ENCODE measurements at regions not wholly inside any gene's neighbourhood (a gene's known extent, or its start where the extent isn't known, plus 50 kb on each side); places are given as distances from the start of the nearest gene placed in this dataset.

DNA sequence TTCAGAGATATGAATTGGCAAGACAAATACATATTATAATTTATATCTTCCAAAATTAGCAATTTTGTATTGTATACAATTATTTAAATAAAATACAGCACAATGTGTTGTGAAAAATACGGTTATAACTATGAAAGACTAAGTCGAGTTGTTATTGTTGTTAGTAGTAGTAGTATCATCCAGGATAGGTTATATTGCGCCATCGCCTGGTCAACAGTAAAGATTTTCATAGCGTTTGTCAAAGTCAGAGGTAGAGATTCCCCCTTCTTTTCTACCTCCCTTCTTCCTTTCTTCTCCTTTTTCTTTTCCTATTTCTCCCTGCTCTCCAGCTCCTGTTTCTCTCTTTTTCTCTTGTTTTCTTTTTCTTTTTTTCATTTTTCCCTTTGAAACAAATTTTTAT is 499.1 kb upstream of the EPHA5 start:
- no peaks in the 10 kb centered on the region for H3K27me3 ChIP-seq
- intact Hi-C loops (cut with DNase I; ENCODE audit: low total_unique reads): no loop called here
- no peak for DNase-seq
- H3K4me3 ChIP-seq: no peak overlapping the region
- no peaks in the 10 kb centered on the region for H3K9me3 ChIP-seq
- TF ChIP-seq POLR2A (IDR thresholded peaks at IDR 0.05): no peak
- TF ChIP-seq, protein P1, sequence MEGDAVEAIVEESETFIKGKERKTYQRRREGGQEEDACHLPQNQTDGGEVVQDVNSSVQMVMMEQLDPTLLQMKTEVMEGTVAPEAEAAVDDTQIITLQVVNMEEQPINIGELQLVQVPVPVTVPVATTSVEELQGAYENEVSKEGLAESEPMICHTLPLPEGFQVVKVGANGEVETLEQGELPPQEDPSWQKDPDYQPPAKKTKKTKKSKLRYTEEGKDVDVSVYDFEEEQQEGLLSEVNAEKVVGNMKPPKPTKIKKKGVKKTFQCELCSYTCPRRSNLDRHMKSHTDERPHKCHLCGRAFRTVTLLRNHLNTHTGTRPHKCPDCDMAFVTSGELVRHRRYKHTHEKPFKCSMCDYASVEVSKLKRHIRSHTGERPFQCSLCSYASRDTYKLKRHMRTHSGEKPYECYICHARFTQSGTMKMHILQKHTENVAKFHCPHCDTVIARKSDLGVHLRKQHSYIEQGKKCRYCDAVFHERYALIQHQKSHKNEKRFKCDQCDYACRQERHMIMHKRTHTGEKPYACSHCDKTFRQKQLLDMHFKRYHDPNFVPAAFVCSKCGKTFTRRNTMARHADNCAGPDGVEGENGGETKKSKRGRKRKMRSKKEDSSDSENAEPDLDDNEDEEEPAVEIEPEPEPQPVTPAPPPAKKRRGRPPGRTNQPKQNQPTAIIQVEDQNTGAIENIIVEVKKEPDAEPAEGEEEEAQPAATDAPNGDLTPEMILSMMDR (IDR thresholded peaks at IDR 0.05): no peak
- no peaks in the 10 kb centered on the region for H3K4me1 ChIP-seq
- no peak overlapping the region for H3K27ac ChIP-seq
- no peaks in the 10 kb centered on the region for H3K36me3 ChIP-seq

DNA sequence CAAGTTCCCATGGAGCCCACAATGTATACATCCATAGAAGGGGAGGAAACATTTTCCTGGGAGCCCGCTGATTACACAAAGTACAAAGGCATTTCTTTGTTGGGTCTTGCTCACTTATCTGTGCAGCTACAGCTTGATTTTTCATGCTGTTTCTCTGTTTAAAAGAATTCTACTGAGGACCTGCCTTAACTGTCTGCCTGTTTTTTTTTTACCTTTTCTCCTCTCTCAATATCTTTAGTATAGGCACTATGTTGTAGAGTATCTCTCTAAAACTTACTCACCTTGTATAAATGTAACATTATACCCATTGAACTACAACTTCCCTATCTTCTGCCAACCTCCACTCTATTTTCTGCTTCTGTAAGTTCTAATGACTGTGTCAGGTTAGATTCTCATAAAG is 494.6 kb upstream of the EPHA5 start:
- Histone ChIP-seq H3K4me1 (no peaks in the 10 kb centered on the region), H3K4me3 (no peak overlapping the region), H3K36me3 (no peaks in the 10 kb centered on the region), H3K27ac (no peak overlapping the region), H3K9me3 (no peaks in the 10 kb centered on the region), H3K27me3 (no peaks in the 10 kb centered on the region)
- TF ChIP-seq POLR2A (IDR thresholded peaks at IDR 0.05): no peak
- TF ChIP-seq, protein P1 (IDR thresholded peaks at IDR 0.05): no peak
- DNase-seq: no peak
- intact Hi-C loops (cut with DNase I; ENCODE audit: low total_unique reads): no loop called here

DNA sequence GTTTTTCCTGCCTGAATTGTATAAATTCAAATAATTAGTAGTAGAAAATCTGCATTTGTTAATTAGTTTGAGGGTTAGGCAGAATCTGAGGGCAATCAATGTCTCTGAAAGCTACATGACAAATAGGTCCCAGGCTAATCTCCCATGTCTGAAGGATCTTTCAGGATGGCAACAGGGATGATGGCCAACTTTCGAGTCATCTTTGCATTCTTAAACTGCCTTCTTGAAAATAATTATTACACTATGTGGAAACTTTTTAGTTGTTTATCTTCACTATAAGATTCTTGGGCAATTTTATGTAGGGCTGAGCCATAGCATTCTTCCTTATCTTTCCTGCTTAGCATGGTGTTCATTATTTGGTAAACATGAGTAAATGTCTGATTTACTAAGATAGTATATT is 490.3 kb upstream of the EPHA5 start:
- Histone ChIP-seq H3K4me1 (no peaks in the 10 kb centered on the region), H3K36me3 (no peaks in the 10 kb centered on the region)
- intact Hi-C loops (cut with DNase I; ENCODE audit: low total_unique reads): no loop called here

DNA sequence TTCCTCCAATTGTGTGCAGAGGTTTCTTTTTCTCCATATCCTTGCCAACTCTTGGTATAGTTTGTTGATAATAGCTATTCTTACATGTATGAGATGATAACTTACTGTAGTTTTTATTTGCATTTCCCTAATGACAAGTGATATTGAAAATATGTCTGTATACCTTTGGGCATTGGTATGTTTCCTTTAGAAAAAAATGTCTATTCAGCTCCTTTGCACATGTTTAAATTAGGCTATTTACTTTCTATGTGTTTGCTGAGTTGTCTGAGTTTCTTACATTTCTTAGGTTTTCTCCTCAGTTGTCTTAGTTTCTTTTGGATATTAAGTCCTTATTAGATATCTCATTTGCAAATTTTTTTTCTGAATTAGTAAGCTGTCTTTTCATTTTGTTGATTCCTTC is 487.3 kb upstream of the EPHA5 start:
- intact Hi-C loops (cut with DNase I; ENCODE audit: low total_unique reads): no loop called here

More for the DNA sequence above, 490.3 kb upstream of the EPHA5 start:
- TF ChIP-seq POLR2A (IDR thresholded peaks at IDR 0.05): no peak
- TF ChIP-seq, protein P1 (IDR thresholded peaks at IDR 0.05): no peak
- Histone ChIP-seq H3K27ac (no peak overlapping the region), H3K4me3 (no peak overlapping the region), H3K27me3 (no peaks in the 10 kb centered on the region), H3K9me3 (no peaks in the 10 kb centered on the region)
- DNase-seq: no peak

DNA sequence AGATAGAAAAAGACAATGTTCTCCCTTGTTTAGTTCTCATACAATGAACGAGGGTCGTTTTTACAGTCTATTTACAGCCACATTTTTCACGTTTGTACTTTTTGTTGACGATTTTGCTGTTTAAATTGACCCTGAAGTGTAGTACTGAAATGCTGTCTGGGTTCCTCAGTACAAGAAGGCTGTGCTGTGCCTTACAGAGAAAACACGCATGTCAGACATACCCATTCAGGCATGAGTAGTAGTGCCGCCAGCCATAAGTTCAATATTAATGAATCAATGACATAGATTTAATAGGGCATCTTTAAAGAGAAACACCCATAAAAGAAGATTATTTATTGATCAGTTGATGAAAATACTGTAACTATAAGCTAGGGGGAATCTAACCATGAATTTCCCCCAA is 459.8 kb upstream of the EPHA5 start:
- no peaks in the 10 kb centered on the region for H3K4me1 ChIP-seq
- no peak for TF ChIP-seq POLR2A (IDR thresholded peaks at IDR 0.05)
- TF ChIP-seq, protein P1 (IDR thresholded peaks at IDR 0.05): no peak
- H3K27me3 ChIP-seq: peaks cover 0 to 5% of the 10 kb centered on the region in 2 donors
- no peak overlapping the region for H3K27ac ChIP-seq
- H3K4me3 ChIP-seq: no peak overlapping the region
- no peak for DNase-seq
- H3K36me3 ChIP-seq: no peaks in the 10 kb centered on the region
- intact Hi-C loops (cut with DNase I; ENCODE audit: low total_unique reads): no loop called here
- no peaks in the 10 kb centered on the region for H3K9me3 ChIP-seq

More for the DNA sequence above, 487.3 kb upstream of the EPHA5 start:
- no peak overlapping the region for H3K4me3 ChIP-seq
- H3K4me1 ChIP-seq: no peaks in the 10 kb centered on the region
- TF ChIP-seq, protein P1 (IDR thresholded peaks at IDR 0.05): no peak
- no peak for TF ChIP-seq POLR2A (IDR thresholded peaks at IDR 0.05)
- H3K27ac ChIP-seq: no peak overlapping the region
- H3K36me3 ChIP-seq: no peaks in the 10 kb centered on the region
- no peak for DNase-seq
- no peaks in the 10 kb centered on the region for H3K9me3 ChIP-seq
- H3K27me3 ChIP-seq: no peaks in the 10 kb centered on the region

Data from uterus (tissue), 3 donors.